Epithelial cell of proximal tubule (primary cell): ENCODE measurements at regions not wholly inside any gene's neighbourhood (a gene's known extent, or its start where the extent isn't known, plus 50 kb on each side); places are given as distances from the start of the nearest gene placed in this dataset.

ENCODE experiments used
- DNase-seq: peaks from one replicate; pipeline ENCODE4 v3.0.0-alpha.2; 2011; ENCODE audit warnings: low read depth
- H3K4me3 ChIP-seq: 2 replicates; pipeline ENCODE4 v1.5.1; 2011; ENCODE audit warnings: low read depth, mild to moderate bottlenecking, low read length
- CTCF ChIP-seq: conservative IDR thresholded peaks from 2 replicates; pipeline ENCODE4 v1.5.1; 2012; ENCODE audit warnings: low read depth, mild to moderate bottlenecking, low read length

DNA sequence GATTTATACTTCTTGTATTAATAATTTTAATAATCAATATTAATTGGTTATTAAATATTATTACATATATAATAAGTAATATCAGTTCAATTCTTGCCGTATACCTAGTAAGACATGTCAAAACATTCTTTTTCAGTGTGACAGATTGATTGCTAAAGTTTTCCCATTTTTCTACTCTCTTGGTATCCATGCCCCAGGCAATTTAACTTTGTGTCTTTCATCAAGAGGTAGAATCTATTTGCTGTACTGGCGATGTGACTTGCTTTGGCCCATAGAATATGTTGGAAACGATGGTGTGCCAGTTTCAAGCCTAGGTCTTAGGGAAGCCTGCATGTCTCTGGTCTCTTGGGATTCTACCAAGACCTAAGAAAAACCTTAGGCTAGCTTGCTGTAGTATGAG, 436.1 kb upstream of the ADAMTS5 start:
- no peak for TF ChIP-seq CTCF
- no peak for DNase-seq
- H3K4me3 ChIP-seq = no peak overlapping the region

DNA sequence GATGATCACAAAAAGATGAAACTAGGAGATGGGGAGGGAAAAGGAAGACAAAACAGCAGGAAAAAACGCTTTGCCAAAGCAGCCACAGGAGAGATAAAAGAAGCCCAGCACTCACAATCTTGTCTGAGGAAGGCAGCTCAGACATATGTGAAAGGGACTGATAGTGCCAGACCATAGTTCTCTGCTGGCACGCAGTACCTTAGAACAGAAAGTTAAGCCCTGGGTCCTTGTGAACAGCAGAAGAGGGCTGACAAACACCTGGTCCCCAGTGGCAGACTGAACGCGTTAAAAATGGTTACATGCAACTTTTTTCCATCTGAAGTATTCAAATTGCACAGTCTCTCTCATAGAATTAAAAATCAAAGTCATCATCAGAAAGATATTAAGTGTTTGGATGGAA, 433.2 kb upstream of the ADAMTS5 start:
- TF ChIP-seq CTCF = no peak
- DNase-seq = no peak
- H3K4me3 ChIP-seq = no peak overlapping the region

GRCh38 chr21:27397578-27397977, 430.7 kb upstream of the ADAMTS5 start:
- no peak for TF ChIP-seq CTCF
- DNase-seq = no peak
- H3K4me3 ChIP-seq = no peak overlapping the region

GRCh38 chr21:27393726-27394125, 426.8 kb upstream of the ADAMTS5 start:
- no peak for TF ChIP-seq CTCF
- H3K4me3 ChIP-seq = no peak overlapping the region
- no peak for DNase-seq

DNA sequence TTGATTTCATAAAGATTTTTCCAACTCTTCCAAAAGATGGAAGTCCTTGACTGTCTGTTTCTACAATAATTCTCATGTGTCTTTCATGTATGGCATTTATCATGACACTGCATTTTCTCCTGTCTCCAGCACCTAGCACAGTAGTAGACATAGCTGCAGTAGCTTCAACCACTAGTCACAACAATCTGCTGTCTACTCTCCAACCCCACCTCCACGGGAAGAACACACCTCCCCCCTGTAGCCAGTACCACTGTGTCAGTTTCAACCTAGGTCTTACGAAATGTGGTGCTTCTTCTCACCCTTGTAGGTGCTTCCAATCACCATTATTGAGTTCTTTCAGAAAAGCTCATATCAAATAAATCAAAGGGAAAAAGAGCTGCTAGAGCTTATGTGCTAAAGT, 425.1 kb upstream of the ADAMTS5 start:
- no peak overlapping the region for H3K4me3 ChIP-seq
- no peak for DNase-seq
- TF ChIP-seq CTCF = no peak

GRCh38 chr21:27390384-27390783, 423.5 kb upstream of the ADAMTS5 start:
- H3K4me3 ChIP-seq = no peak overlapping the region
- TF ChIP-seq CTCF = no peak
- no peak for DNase-seq

- TF ChIP-seq CTCF = no peak
- DNase-seq = no peak
- H3K4me3 ChIP-seq = no peak overlapping the region
Observed at GRCh38 chr21:27388825-27389224, 421.9 kb upstream of the ADAMTS5 start.
